Stomach (tissue), 8 donors: ENCODE measurements at regions not wholly inside any gene's neighbourhood (a gene's known extent, or its start where the extent isn't known, plus 50 kb on each side); places are given as distances from the start of the nearest gene placed in this dataset.

Experiments used
- DNase-seq, 2 donors: peaks; one replicate each; pipeline versions ENCODE4 v3.0.0 to v3.0.0-alpha.2; 2013 to 2019
- H3K27ac ChIP-seq, 5 donors: fragments of 200-600 bp in 4 of 5; sonication (generic) in 4 of 5; one replicate each; pipeline ENCODE4 v1.5.1; 2013 to 2019; ENCODE audit warnings: mild to moderate bottlenecking in 1 of 5, moderate library complexity in 1 of 5
- H3K27me3 ChIP-seq, 3 donors: fragments of 200-600 bp; sonication (generic); one replicate each; pipeline ENCODE4 v1.5.1; 2017 to 2019; ENCODE audit warnings: mixed run types in 1 of 3
- H3K36me3 ChIP-seq, 4 donors: fragments of 200-600 bp; sonication (generic); 1 replicate in 3 of 4; 2 replicates in 1 of 4; pipeline ENCODE4 v1.5.1; 2016 to 2019
- H3K4me1 ChIP-seq, 4 donors: fragments of 200-600 bp; sonication (generic); one replicate each; pipeline ENCODE4 v1.5.1; 2016 to 2019
- H3K4me3 ChIP-seq, 4 donors: fragments of 200-600 bp; sonication (generic) in 3 of 4; one replicate each; pipeline ENCODE4 v1.5.1; 2016 to 2019; ENCODE audit warnings: mild to moderate bottlenecking in 1 of 4
- H3K9me3 ChIP-seq, 4 donors: fragments of 200-600 bp; sonication (generic); one replicate each; pipeline ENCODE4 v1.5.1; 2016 to 2019
- EP300 ChIP-seq: sonication (generic); formaldehyde crosslinking; IDR thresholded peaks from one replicate; pipeline ENCODE4 v1.6.1; 2017; ENCODE audit warnings: antibody characterized with exemption
- POLR2A ChIP-seq, 4 donors: fragments of 450-650 bp; IDR thresholded peaks; one replicate each; pipeline ENCODE4 v1.6.1; 2016; ENCODE audit warnings: antibody characterized with exemption in 4 of 4, control low read depth in 2 of 4, mild to moderate bottlenecking in 1 of 4, moderate library complexity in 1 of 4
- POLR2AphosphoS5 ChIP-seq, 3 donors: sonication (generic); formaldehyde crosslinking; IDR thresholded peaks; one replicate each; pipeline ENCODE4 v1.6.1; 2016; ENCODE audit warnings: antibody characterized with exemption in 3 of 3
- WGBS, 5 donors: extraction: QIAGEN DNeasy Blood & Tissue Kit in 3 of 5; methylation state at CpG; one replicate each; pipeline versions ENCODE4 v1.1.5 to v1.1.7; 2013 to 2018; 5-methylcytosine and 5-hydroxymethylcytosine counted together
- intact Hi-C: fragments of 100-400 bp; cut with DNase I; formaldehyde crosslinking; loops from one replicate; pipeline ENCODE4 v1.15.1; 2023; ENCODE audit warnings: low total_unique reads
- TF ChIP-seq, protein P1 (sequence below), 7 experiments: fragments of 450-650 bp in 4 of 7; fragments of 200-600 bp in 3 of 7; sonication (generic) in 3 of 7; IDR thresholded peaks; one replicate each; pipeline ENCODE4 v1.5.1; 2016 to 2019; ENCODE audit warnings: antibody characterized with exemption in 7 of 7, control low read depth in 2 of 7, mild to moderate bottlenecking in 1 of 7
- donor health status: healthy with polysubstance abuse.
- donor health status: Bipolar disorder and iron deficiency.
- donor health status: healthy.

DNA sequence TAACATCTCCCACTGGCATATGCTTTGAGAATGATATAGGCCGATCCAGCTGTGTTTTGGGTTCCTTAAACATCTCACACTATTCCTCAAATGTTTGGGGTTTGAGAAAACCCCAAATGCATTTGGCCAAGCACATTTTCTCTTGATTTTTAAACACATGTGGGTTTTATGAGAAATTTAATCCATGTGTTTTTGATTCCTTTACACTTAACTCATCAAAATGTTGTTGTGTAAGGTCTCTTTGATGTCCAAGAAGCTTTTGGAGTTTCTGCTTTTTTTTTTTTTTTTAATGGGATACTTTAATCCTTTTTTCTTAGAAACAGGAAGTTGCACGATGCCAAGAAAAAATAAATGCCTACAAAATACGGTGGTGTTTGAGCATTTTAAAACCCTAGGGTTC is 339.8 kb upstream of the TCF4 start:
- Histone ChIP-seq H3K27ac (no peak overlapping the region), H3K9me3 (no peaks in the 10 kb centered on the region), H3K27me3 (no peaks in the 10 kb centered on the region), H3K4me3 (no peak overlapping the region), H3K4me1 (no peaks in the 10 kb centered on the region), H3K36me3 (no peaks in the 10 kb centered on the region)
- peak in 1 of 2 donors; percentile 7 for DNase-seq
- 42 to 71% (median 63%) methylated on average over 3 of the region's 3 CpGs for WGBS, 5 donors
- intact Hi-C loops: no loop called here
- no peak for TF ChIP-seq POLR2AphosphoS5 (IDR thresholded peaks at IDR 0.05)
- TF ChIP-seq EP300: no peak
- TF ChIP-seq POLR2A (IDR thresholded peaks at IDR 0.05): no peak
- TF ChIP-seq, protein P1, sequence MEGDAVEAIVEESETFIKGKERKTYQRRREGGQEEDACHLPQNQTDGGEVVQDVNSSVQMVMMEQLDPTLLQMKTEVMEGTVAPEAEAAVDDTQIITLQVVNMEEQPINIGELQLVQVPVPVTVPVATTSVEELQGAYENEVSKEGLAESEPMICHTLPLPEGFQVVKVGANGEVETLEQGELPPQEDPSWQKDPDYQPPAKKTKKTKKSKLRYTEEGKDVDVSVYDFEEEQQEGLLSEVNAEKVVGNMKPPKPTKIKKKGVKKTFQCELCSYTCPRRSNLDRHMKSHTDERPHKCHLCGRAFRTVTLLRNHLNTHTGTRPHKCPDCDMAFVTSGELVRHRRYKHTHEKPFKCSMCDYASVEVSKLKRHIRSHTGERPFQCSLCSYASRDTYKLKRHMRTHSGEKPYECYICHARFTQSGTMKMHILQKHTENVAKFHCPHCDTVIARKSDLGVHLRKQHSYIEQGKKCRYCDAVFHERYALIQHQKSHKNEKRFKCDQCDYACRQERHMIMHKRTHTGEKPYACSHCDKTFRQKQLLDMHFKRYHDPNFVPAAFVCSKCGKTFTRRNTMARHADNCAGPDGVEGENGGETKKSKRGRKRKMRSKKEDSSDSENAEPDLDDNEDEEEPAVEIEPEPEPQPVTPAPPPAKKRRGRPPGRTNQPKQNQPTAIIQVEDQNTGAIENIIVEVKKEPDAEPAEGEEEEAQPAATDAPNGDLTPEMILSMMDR (IDR thresholded peaks at IDR 0.05): no peak

DNA sequence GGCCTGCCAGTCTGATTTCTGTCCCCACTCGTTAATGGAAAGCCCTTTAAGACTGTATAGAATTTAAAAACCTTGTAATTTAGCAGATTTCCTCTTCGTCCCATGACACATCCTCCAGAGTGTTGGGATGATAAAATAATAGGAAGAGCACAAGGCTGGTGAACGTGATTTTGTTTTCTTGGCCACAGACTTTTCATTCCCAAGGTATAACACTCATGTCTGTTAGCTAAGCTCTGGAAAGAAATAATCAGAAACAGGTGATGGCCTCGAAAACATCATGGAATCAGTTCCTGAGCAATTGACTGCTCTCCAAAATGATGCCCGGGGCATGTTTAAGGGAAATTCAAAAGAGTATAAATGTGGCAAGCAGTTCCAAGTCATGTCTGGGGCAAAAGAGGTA is 337.8 kb upstream of the TCF4 start:
- WGBS, 5 donors: 65 to 79% (median 74%) methylated on average over 5 of the region's 5 CpGs
- TF ChIP-seq, protein P1 (IDR thresholded peaks at IDR 0.05): no peak
- TF ChIP-seq POLR2AphosphoS5 (IDR thresholded peaks at IDR 0.05) (no peak), EP300 (no peak), POLR2A (IDR thresholded peaks at IDR 0.05) (no peak)
- DNase-seq: no peak
- Histone ChIP-seq H3K9me3 (no peaks in the 10 kb centered on the region), H3K27ac (no peak overlapping the region), H3K4me3 (no peak overlapping the region), H3K36me3 (no peaks in the 10 kb centered on the region), H3K4me1 (no peaks in the 10 kb centered on the region), H3K27me3 (no peaks in the 10 kb centered on the region)
- intact Hi-C loops: no loop called here

DNA sequence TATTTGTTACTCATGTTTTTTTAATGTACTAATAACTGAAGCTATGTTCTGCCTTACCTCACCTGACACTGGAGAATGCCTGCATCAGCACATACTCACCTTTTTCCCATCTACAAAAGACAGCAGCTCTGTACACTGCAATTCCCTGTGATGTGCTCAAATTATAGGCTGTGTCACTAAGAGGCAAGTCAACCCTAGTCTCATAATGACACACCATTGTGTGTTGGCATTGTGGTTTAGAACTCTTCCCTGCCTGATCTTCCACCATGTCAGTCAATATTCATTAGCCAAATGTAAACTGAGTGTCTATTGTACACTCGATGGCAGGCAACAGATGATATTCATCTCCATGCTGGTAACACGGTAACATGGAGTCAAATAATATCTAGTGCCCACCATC is 332.1 kb upstream of the TCF4 start:
- TF ChIP-seq, protein P1 (IDR thresholded peaks at IDR 0.05): no peak
- TF ChIP-seq POLR2A (IDR thresholded peaks at IDR 0.05) (no peak), POLR2AphosphoS5 (IDR thresholded peaks at IDR 0.05) (no peak), EP300 (no peak)
- no peak for DNase-seq
- Histone ChIP-seq H3K4me1 (no peaks in the 10 kb centered on the region), H3K9me3 (no peaks in the 10 kb centered on the region), H3K27me3 (no peaks in the 10 kb centered on the region), H3K27ac (no peak overlapping the region), H3K36me3 (no peaks in the 10 kb centered on the region), H3K4me3 (no peak overlapping the region)
- 81 to 86% (median 83%) methylated on average over 2 of the region's 2 CpGs for WGBS, 5 donors
- intact Hi-C loops: no loop called here

DNA sequence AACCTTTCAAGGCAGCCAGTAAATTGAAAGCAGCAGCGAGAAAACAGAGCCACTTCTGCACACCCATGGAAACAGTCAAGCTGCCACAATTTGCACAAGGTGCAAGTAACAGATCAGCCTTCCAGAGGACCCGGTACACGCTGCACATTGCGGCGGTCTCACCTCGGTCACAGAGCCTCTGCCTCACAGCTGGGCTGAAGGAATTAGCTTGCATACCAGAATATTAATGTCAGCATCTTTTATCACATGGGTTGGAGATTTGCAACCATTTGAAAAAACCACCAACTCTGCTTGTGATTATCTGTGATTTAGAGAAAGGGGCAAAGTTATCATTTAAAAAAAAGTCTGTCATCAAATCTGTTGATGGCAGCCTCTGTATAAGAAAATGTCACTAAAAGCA is 330.5 kb upstream of the TCF4 start:
- TF ChIP-seq POLR2AphosphoS5 (IDR thresholded peaks at IDR 0.05): no peak
- TF ChIP-seq, protein P1 (IDR thresholded peaks at IDR 0.05): no peak
- no peak for TF ChIP-seq POLR2A (IDR thresholded peaks at IDR 0.05)
- TF ChIP-seq EP300: no peak

More for the DNA sequence above, 330.5 kb upstream of the TCF4 start:
- H3K9me3 ChIP-seq: no peaks in the 10 kb centered on the region
- intact Hi-C loops: no loop called here
- H3K4me3 ChIP-seq: no peak overlapping the region
- DNase-seq: peak in 1 of 2 donors; percentile 3
- H3K4me1 ChIP-seq: no peaks in the 10 kb centered on the region
- 57 to 80% (median 78%) methylated on average over 6 of the region's 6 CpGs for WGBS, 5 donors
- H3K36me3 ChIP-seq: no peaks in the 10 kb centered on the region
- no peak overlapping the region for H3K27ac ChIP-seq
- H3K27me3 ChIP-seq: no peaks in the 10 kb centered on the region
